ENCODE measurements at regions not wholly inside any gene's neighbourhood (a gene's known extent, or its start where the extent isn't known, plus 50 kb on each side); places are given as distances from the start of the nearest gene placed in this dataset.
"Not testable (repeated sequence)": the region's sequence is repeated elsewhere in the genome, so short reads cannot be mapped to it uniquely, and the experiment has no call there.

GRCh38 chr1:149638901-149639658, 55.4 kb downstream of the PPIAL4C start:
- TF ChIP-seq CTCF (IDR thresholded peaks at IDR 0.05); ZFX (IDR thresholded peaks at IDR 0.05; ENCODE audit: borderline replicate concordance): not testable (repeated sequence)
